WTC11 (cell line): ENCODE measurements at regions not wholly inside any gene's neighbourhood (a gene's known extent, or its start where the extent isn't known, plus 50 kb on each side); places are given as distances from the start of the nearest gene placed in this dataset.

ENCODE experiments used
- AFF4 ChIP-seq: sonication (generic); formaldehyde crosslinking; IDR thresholded peaks from 2 replicates; pipeline ENCODE4 v1.8.1; 2023; ENCODE audit warnings: mild to moderate bottlenecking, missing genetic modification reagents, borderline replicate concordance
- CDX4 ChIP-seq: fragments of 250-450 bp; sonication (Bioruptor Pico); IDR thresholded peaks from 2 replicates; pipeline ENCODE4 v1.9.0; 2021; ENCODE audit warnings: moderate library complexity, mild to moderate bottlenecking, inconsistent platforms, borderline replicate concordance
- E2F4 ChIP-seq: sonication (generic); formaldehyde crosslinking; IDR thresholded peaks from 2 replicates; pipeline ENCODE4 v1.8.1; 2022; ENCODE audit warnings: low read depth, mild to moderate bottlenecking, moderate library complexity, missing genetic modification reagents, borderline replicate concordance
- EMX1 ChIP-seq: fragments of 250-450 bp; sonication (Bioruptor Pico); IDR thresholded peaks from 2 replicates; pipeline ENCODE4 v1.8.0; 2021; ENCODE audit warnings: mild to moderate bottlenecking
- ETV6 ChIP-seq: sonication (generic); formaldehyde crosslinking; IDR thresholded peaks from 2 replicates; pipeline ENCODE4 v1.8.1; 2022; ENCODE audit warnings: mild to moderate bottlenecking, missing genetic modification reagents
- FOXP1 ChIP-seq: sonication (generic); formaldehyde crosslinking; IDR thresholded peaks from 2 replicates; pipeline ENCODE4 v1.8.0; 2022; ENCODE audit warnings: missing genetic modification reagents, mild to moderate bottlenecking, moderate library complexity, borderline replicate concordance
- HMGA2 ChIP-seq: fragments of 250-450 bp; sonication (Bioruptor Pico); IDR thresholded peaks from 2 replicates; pipeline ENCODE4 v1.4.0; 2021; ENCODE audit warnings: mild to moderate bottlenecking, moderate library complexity
- IRF2 ChIP-seq: sonication (generic); formaldehyde crosslinking; IDR thresholded peaks from 2 replicates; pipeline ENCODE4 v1.8.0; 2022; ENCODE audit warnings: low read depth, missing genetic modification reagents, borderline replicate concordance
- MAX ChIP-seq: sonication (generic); formaldehyde crosslinking; IDR thresholded peaks from 2 replicates; pipeline ENCODE4 v1.8.0; 2022; ENCODE audit warnings: mild to moderate bottlenecking, missing genetic modification reagents
- MYBL2 ChIP-seq: sonication (generic); formaldehyde crosslinking; IDR thresholded peaks from 2 replicates; pipeline ENCODE4 v1.8.1; 2023; ENCODE audit warnings: mild to moderate bottlenecking, moderate library complexity, missing genetic modification reagents
- NR1H2 ChIP-seq: sonication (generic); formaldehyde crosslinking; IDR thresholded peaks from 2 replicates; pipeline ENCODE4 v1.9.0; 2021; ENCODE audit warnings: mild to moderate bottlenecking, moderate library complexity, missing genetic modification reagents
- OVOL2 ChIP-seq: fragments of 250-450 bp; sonication (Bioruptor Pico); IDR thresholded peaks from 2 replicates; pipeline ENCODE4 v1.9.0; 2021; ENCODE audit warnings: mild to moderate bottlenecking, borderline replicate concordance
- PRDM15 ChIP-seq: sonication (generic); formaldehyde crosslinking; IDR thresholded peaks from 2 replicates; pipeline ENCODE4 v1.8.0; 2022; ENCODE audit warnings: missing genetic modification reagents
- RELA ChIP-seq: sonication (generic); formaldehyde crosslinking; IDR thresholded peaks from 2 replicates; pipeline ENCODE4 v1.8.1; 2022; ENCODE audit warnings: missing genetic modification reagents, mild to moderate bottlenecking, borderline replicate concordance
- TCF7 ChIP-seq: sonication (generic); formaldehyde crosslinking; IDR thresholded peaks from 2 replicates; pipeline ENCODE4 v1.8.0; 2022; ENCODE audit warnings: mild to moderate bottlenecking, low read depth, missing genetic modification reagents, moderate library complexity
- TEAD4 ChIP-seq: sonication (generic); formaldehyde crosslinking; IDR thresholded peaks from 2 replicates; pipeline ENCODE4 v1.8.0; 2022; ENCODE audit warnings: mild to moderate bottlenecking, missing genetic modification reagents
- USF1 ChIP-seq: sonication (generic); formaldehyde crosslinking; IDR thresholded peaks from 2 replicates; pipeline ENCODE4 v1.8.0; 2022; ENCODE audit warnings: mild to moderate bottlenecking, missing genetic modification reagents
- ZBTB43 ChIP-seq: sonication (generic); formaldehyde crosslinking; IDR thresholded peaks from 2 replicates; pipeline ENCODE4 v1.8.1; 2023; ENCODE audit warnings: mild to moderate bottlenecking, missing genetic modification reagents
- ZNF219 ChIP-seq: sonication (generic); formaldehyde crosslinking; IDR thresholded peaks from 2 replicates; pipeline ENCODE4 v1.8.0; 2023; ENCODE audit warnings: missing genetic modification reagents, mild to moderate bottlenecking, borderline replicate concordance
- ZNF396 ChIP-seq: fragments of 250-450 bp; sonication (Bioruptor Pico); IDR thresholded peaks from 2 replicates; pipeline ENCODE4 v1.8.0; 2021; ENCODE audit warnings: mild to moderate bottlenecking, moderate library complexity, borderline replicate concordance
- ZNF532 ChIP-seq: fragments of 250-450 bp; sonication (Bioruptor Pico); IDR thresholded peaks from 2 replicates; pipeline ENCODE4 v1.9.0; 2021; ENCODE audit warnings: mild to moderate bottlenecking, borderline replicate concordance

- 0 out of 2 replicates have a peak, but pooled peaks have one; percentile 77 for TF ChIP-seq ZNF532 (CRISPR knock-in tag)
- TF ChIP-seq AFF4 (CRISPR knock-in tag): 0 out of 2 replicates have a peak, but pooled peaks have one; percentile 30
- TF ChIP-seq TCF7: no peak
- peak; percentile 8; the same call in 1 of the 2 replicates for TF ChIP-seq USF1
- TF ChIP-seq EMX1: no peak
- TF ChIP-seq HMGA2 (CRISPR knock-in tag): peak; percentile 48; the same call in 1 of the 2 replicates
- no peak for TF ChIP-seq ZNF219 (CRISPR knock-in tag)
- TF ChIP-seq PRDM15 (CRISPR knock-in tag): no peak
- no peak for TF ChIP-seq E2F4
- peak; percentile 76; the same call in 1 of the 2 replicates for TF ChIP-seq ZBTB43 (CRISPR knock-in tag)
- no peak for TF ChIP-seq NR1H2 (CRISPR knock-in tag)
- TF ChIP-seq OVOL2 (CRISPR knock-in tag): no peak
- TF ChIP-seq RELA (CRISPR knock-in tag): no peak
- peak; percentile 95 for TF ChIP-seq ETV6 (CRISPR knock-in tag)
- TF ChIP-seq CDX4: no peak
- TF ChIP-seq MAX (CRISPR knock-in tag): peak; percentile 72; the same call in 1 of the 2 replicates
- TF ChIP-seq IRF2: no peak
- peak; percentile 93 for TF ChIP-seq FOXP1 (CRISPR knock-in tag)
- peak; percentile 89; the same call in 1 of the 2 replicates for TF ChIP-seq ZNF396
- 0 out of 2 replicates have a peak, but pooled peaks have one; percentile 34 for TF ChIP-seq MYBL2 (CRISPR knock-in tag)
- TF ChIP-seq TEAD4: no peak
These were observed 292.6 kb upstream of the MARCKS start (continued) for GRCh38 chr6:113564371-113565171.
